ENCODE measurements at regions not wholly inside any gene's neighbourhood (a gene's known extent, or its start where the extent isn't known, plus 50 kb on each side); places are given as distances from the start of the nearest gene placed in this dataset.

GRCh38 chr20:7516621-7517111, 423.6 kb downstream of the HAO1 start:
- no peak for ATAC-seq
- no peaks in the 10 kb centered on the region for H3K9me3 ChIP-seq (ENCODE audit: control insufficient read depth, insufficient read depth, low read length)
- no peak for TF ChIP-seq CTCF (IDR thresholded peaks at IDR 0.05)
- Mint-ChIP-seq H3K4me1 (no peaks in the 10 kb centered on the region), H3K27ac (no peak overlapping the region), H3K9me3 (peaks cover 6 to 7% of the 10 kb centered on the region in 2 donors), H3K36me3 (no peaks in the 10 kb centered on the region), H3K4me3 (no peak overlapping the region), H3K27me3 (ENCODE audit: low read depth in 2 of 2) (no peaks in the 10 kb centered on the region)
- intact Hi-C loops (cut with micrococcal nuclease): no loop called here
- H3K27me3 ChIP-seq (ENCODE audit: control insufficient read depth, insufficient read depth, low read length): no peaks in the 10 kb centered on the region
- H3K27ac ChIP-seq (ENCODE audit: low read length): no peak overlapping the region
- no peaks in the 10 kb centered on the region for H3K36me3 ChIP-seq (ENCODE audit: control insufficient read depth, insufficient read depth, low read length)
- DNase-seq: no peak
- WGBS (ENCODE audit: insufficient coverage): 93% methylated on average over 5 of the region's 6 CpGs
- no peak overlapping the region for H3K4me3 ChIP-seq (ENCODE audit: low read length)
- H3K4me1 ChIP-seq (ENCODE audit: control insufficient read depth, insufficient read depth, low read length): no peaks in the 10 kb centered on the region

GRCh38 chr20:7520361-7520760, 419.9 kb downstream of the HAO1 start:
- Histone ChIP-seq H3K4me1 (ENCODE audit: control insufficient read depth, insufficient read depth, low read length) (no peaks in the 10 kb centered on the region), H3K9me3 (ENCODE audit: control insufficient read depth, insufficient read depth, low read length) (no peaks in the 10 kb centered on the region), H3K27ac (ENCODE audit: low read length) (no peak overlapping the region), H3K27me3 (ENCODE audit: control insufficient read depth, insufficient read depth, low read length) (no peaks in the 10 kb centered on the region), H3K36me3 (ENCODE audit: control insufficient read depth, insufficient read depth, low read length) (no peaks in the 10 kb centered on the region), H3K4me3 (ENCODE audit: low read length) (no peak overlapping the region)
- Mint-ChIP-seq H3K27ac (no peak overlapping the region), H3K27me3 (ENCODE audit: low read depth in 2 of 2) (no peaks in the 10 kb centered on the region), H3K4me3 (no peak overlapping the region), H3K36me3 (no peaks in the 10 kb centered on the region), H3K9me3 (peaks cover 4 to 7% of the 10 kb centered on the region in 2 donors), H3K4me1 (no peaks in the 10 kb centered on the region)
- intact Hi-C loops (cut with micrococcal nuclease): no loop called here
- no peak for TF ChIP-seq CTCF (IDR thresholded peaks at IDR 0.05)
- DNase-seq (no peak), ATAC-seq (no peak)
- WGBS (ENCODE audit: insufficient coverage): 51% methylated on average over 4 of the region's 4 CpGs

GRCh38 chr20:7523288-7523687, 417.0 kb downstream of the HAO1 start:
- H3K4me3 Mint-ChIP-seq: no peak overlapping the region
- no peaks in the 10 kb centered on the region for H3K9me3 ChIP-seq (ENCODE audit: control insufficient read depth, insufficient read depth, low read length)
- intact Hi-C loops (cut with micrococcal nuclease): no loop called here
- H3K4me1 Mint-ChIP-seq: no peaks in the 10 kb centered on the region
- no peaks in the 10 kb centered on the region for H3K36me3 Mint-ChIP-seq
- H3K4me3 ChIP-seq (ENCODE audit: low read length): no peak overlapping the region
- H3K36me3 ChIP-seq (ENCODE audit: control insufficient read depth, insufficient read depth, low read length): no peaks in the 10 kb centered on the region
- no peak for DNase-seq
- TF ChIP-seq CTCF (IDR thresholded peaks at IDR 0.05): no peak
- H3K9me3 Mint-ChIP-seq: peaks cover 4 to 6% of the 10 kb centered on the region in 2 donors
- no peak overlapping the region for H3K27ac Mint-ChIP-seq
- H3K4me1 ChIP-seq (ENCODE audit: control insufficient read depth, insufficient read depth, low read length): no peaks in the 10 kb centered on the region
- H3K27me3 ChIP-seq (ENCODE audit: control insufficient read depth, insufficient read depth, low read length): no peaks in the 10 kb centered on the region
- H3K27me3 Mint-ChIP-seq (ENCODE audit: low read depth in 2 of 2): no peaks in the 10 kb centered on the region
- H3K27ac ChIP-seq (ENCODE audit: low read length): no peak overlapping the region
- no peak for ATAC-seq

- DNase-seq (no peak), ATAC-seq (no peak)
- Histone ChIP-seq H3K9me3 (ENCODE audit: control insufficient read depth, insufficient read depth, low read length) (no peaks in the 10 kb centered on the region), H3K27me3 (ENCODE audit: control insufficient read depth, insufficient read depth, low read length) (no peaks in the 10 kb centered on the region), H3K4me1 (ENCODE audit: control insufficient read depth, insufficient read depth, low read length) (no peaks in the 10 kb centered on the region), H3K27ac (ENCODE audit: low read length) (no peak overlapping the region), H3K4me3 (ENCODE audit: low read length) (no peak overlapping the region), H3K36me3 (ENCODE audit: control insufficient read depth, insufficient read depth, low read length) (no peaks in the 10 kb centered on the region)
- Mint-ChIP-seq H3K4me1 (no peaks in the 10 kb centered on the region), H3K27me3 (ENCODE audit: low read depth in 2 of 2) (no peaks in the 10 kb centered on the region), H3K27ac (no peak overlapping the region), H3K36me3 (no peaks in the 10 kb centered on the region), H3K4me3 (no peak overlapping the region), H3K9me3 (peaks cover 3 to 15% of the 10 kb centered on the region in 2 donors)
- intact Hi-C loops (cut with micrococcal nuclease): no loop called here
- TF ChIP-seq CTCF (IDR thresholded peaks at IDR 0.05): no peak
Measured at GRCh38 chr20:7540018-7540417, 400.2 kb downstream of the HAO1 start.

Measured in natural killer cell (primary cell).